ENCODE measurements at regions not wholly inside any gene's neighbourhood (a gene's known extent, or its start where the extent isn't known, plus 50 kb on each side); places are given as distances from the start of the nearest gene placed in this dataset.

- Mint-ChIP-seq H3K27me3 (ENCODE audit: unreplicated experiment) (no peaks in the 10 kb centered on the region), H3K36me3 (ENCODE audit: unreplicated experiment) (no peaks in the 10 kb centered on the region), H3K9me3 (ENCODE audit: unreplicated experiment) (no peaks in the 10 kb centered on the region), H3K4me3 (ENCODE audit: unreplicated experiment) (no peak overlapping the region), H3K4me1 (ENCODE audit: low read depth, unreplicated experiment) (no peaks in the 10 kb centered on the region), H3K27ac (ENCODE audit: unreplicated experiment) (no peak overlapping the region)
- no peak for DNase-seq
- TF ChIP-seq, protein P1, sequence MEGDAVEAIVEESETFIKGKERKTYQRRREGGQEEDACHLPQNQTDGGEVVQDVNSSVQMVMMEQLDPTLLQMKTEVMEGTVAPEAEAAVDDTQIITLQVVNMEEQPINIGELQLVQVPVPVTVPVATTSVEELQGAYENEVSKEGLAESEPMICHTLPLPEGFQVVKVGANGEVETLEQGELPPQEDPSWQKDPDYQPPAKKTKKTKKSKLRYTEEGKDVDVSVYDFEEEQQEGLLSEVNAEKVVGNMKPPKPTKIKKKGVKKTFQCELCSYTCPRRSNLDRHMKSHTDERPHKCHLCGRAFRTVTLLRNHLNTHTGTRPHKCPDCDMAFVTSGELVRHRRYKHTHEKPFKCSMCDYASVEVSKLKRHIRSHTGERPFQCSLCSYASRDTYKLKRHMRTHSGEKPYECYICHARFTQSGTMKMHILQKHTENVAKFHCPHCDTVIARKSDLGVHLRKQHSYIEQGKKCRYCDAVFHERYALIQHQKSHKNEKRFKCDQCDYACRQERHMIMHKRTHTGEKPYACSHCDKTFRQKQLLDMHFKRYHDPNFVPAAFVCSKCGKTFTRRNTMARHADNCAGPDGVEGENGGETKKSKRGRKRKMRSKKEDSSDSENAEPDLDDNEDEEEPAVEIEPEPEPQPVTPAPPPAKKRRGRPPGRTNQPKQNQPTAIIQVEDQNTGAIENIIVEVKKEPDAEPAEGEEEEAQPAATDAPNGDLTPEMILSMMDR (IDR thresholded peaks at IDR 0.05; ENCODE audit: partially characterized antibody, unreplicated experiment), result no peak
These were observed 136.4 kb downstream of the RPS29 start for GRCh38 chr14:49449749-49450148.

DNA sequence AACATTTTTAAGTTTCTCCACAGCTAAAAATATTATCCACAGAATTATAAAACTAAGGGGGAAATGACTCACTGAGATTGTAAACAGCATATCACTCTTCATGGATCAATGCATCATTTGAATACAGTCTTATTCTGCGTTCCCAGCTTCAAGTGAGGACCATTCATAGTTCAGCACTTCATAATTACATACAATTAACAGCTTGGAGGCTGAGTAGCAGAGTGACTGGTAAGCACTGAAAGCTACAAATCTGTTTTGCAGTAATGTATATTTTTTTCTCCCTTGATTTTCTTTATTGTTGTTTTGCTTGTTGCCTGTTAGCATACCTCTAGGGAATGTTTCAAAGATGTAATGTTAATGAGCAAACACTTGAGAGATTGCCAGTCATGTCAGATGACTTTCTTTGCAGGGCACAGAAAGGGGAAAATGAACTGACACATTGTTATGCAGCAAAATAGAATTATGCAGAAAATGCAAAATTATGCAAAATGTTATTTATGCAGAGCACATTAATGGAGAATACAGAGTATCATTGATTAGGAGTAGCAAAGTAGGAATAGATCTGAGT, 138.6 kb downstream of the RPS29 start:
- Mint-ChIP-seq H3K9me3 (ENCODE audit: unreplicated experiment) (no peaks in the 10 kb centered on the region), H3K4me3 (ENCODE audit: unreplicated experiment) (no peak overlapping the region), H3K27me3 (ENCODE audit: unreplicated experiment) (no peaks in the 10 kb centered on the region), H3K36me3 (ENCODE audit: unreplicated experiment) (no peaks in the 10 kb centered on the region), H3K27ac (ENCODE audit: unreplicated experiment) (no peak overlapping the region), H3K4me1 (ENCODE audit: low read depth, unreplicated experiment) (no peaks in the 10 kb centered on the region)
- no peak for DNase-seq
- TF ChIP-seq, protein P1 (IDR thresholded peaks at IDR 0.05; ENCODE audit: partially characterized antibody, unreplicated experiment), result no peak

DNA sequence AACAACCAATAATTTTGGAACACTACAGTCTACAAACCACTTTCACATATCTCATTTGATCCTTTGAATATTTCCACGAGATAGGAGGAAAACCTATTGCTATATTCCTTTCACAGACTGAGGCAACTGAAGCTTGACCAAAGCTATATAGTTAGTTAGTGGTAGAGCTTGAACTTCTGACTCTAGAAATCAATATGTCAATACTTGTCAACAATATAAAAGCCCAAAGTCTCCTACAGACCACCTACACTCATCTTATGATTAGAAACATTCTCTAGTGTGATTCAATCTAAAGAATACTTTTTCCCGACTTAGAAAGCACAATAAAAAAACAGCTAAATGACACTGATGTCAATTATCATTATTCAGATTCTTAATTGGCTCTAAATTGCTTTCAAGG, 139.4 kb downstream of the RPS29 start:
- no peak overlapping the region for H3K27ac Mint-ChIP-seq (ENCODE audit: unreplicated experiment)
- no peaks in the 10 kb centered on the region for H3K4me1 Mint-ChIP-seq (ENCODE audit: low read depth, unreplicated experiment)
- no peaks in the 10 kb centered on the region for H3K36me3 Mint-ChIP-seq (ENCODE audit: unreplicated experiment)
- no peaks in the 10 kb centered on the region for H3K27me3 Mint-ChIP-seq (ENCODE audit: unreplicated experiment)
- no peak for DNase-seq
- no peak overlapping the region for H3K4me3 Mint-ChIP-seq (ENCODE audit: unreplicated experiment)
- H3K9me3 Mint-ChIP-seq (ENCODE audit: unreplicated experiment), result no peaks in the 10 kb centered on the region
- TF ChIP-seq, protein P1 (IDR thresholded peaks at IDR 0.05; ENCODE audit: partially characterized antibody, unreplicated experiment), result no peak

DNA sequence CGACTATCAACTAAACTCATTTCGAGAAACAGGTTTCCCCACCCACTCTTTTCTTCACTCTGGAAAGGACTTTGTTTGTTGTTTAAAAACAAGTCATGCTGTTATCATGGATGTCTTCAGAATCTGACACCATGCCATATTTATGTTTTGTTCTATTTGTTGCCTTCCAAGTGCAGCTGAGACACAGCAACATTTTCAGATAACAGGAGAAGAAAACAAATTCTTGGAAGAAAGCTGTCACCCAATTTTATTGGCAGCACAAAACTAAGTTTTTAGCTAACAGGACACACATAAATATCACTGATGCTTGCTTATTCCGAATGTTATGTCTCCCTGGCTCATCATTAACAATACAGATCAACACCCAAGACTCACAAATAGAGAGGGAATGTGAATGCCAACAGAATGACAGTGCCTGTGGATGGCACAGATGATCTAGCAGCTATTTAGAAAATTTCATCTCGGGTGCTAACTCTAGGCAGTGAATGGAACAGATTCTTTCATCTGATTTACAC, 147.9 kb downstream of the RPS29 start:
- no peaks in the 10 kb centered on the region for H3K4me1 Mint-ChIP-seq (ENCODE audit: low read depth, unreplicated experiment)
- H3K36me3 Mint-ChIP-seq (ENCODE audit: unreplicated experiment), result no peaks in the 10 kb centered on the region
- no peak overlapping the region for H3K4me3 Mint-ChIP-seq (ENCODE audit: unreplicated experiment)
- no peak overlapping the region for H3K27ac Mint-ChIP-seq (ENCODE audit: unreplicated experiment)
- DNase-seq, result no peak
- TF ChIP-seq, protein P1 (IDR thresholded peaks at IDR 0.05; ENCODE audit: partially characterized antibody, unreplicated experiment), result no peak
- H3K27me3 Mint-ChIP-seq (ENCODE audit: unreplicated experiment), result no peaks in the 10 kb centered on the region
- peaks cover 2% of the 10 kb centered on the region for H3K9me3 Mint-ChIP-seq (ENCODE audit: unreplicated experiment)

DNA sequence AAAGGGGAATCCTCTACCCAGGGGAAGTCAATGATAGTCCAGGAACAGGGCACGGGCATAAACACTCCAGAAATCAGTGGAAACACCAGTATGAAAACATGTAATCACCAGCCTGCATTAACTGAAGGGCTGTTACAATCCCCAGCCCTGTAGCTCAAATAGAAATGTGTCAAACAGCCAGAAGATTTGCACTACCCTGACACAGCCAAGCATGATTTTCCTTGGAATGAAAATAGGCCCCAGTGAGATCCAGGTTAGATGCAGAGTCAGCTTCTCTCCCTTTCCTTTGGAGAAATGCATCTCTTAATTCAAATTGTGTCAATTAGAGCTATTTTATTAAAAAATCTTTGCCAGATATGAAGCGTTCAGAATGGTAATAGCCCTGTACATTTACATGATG, 158.1 kb downstream of the RPS29 start:
- Mint-ChIP-seq H3K27me3 (ENCODE audit: unreplicated experiment) (no peaks in the 10 kb centered on the region), H3K4me1 (ENCODE audit: low read depth, unreplicated experiment) (no peaks in the 10 kb centered on the region), H3K36me3 (ENCODE audit: unreplicated experiment) (peaks cover 14% of the 10 kb centered on the region), H3K27ac (ENCODE audit: unreplicated experiment) (no peak overlapping the region), H3K4me3 (ENCODE audit: unreplicated experiment) (no peak overlapping the region), H3K9me3 (ENCODE audit: unreplicated experiment) (peaks cover 2% of the 10 kb centered on the region)
- DNase-seq, result no peak
- TF ChIP-seq, protein P1 (IDR thresholded peaks at IDR 0.05; ENCODE audit: partially characterized antibody, unreplicated experiment), result no peak

Measured in glutamatergic neuron (in vitro differentiated cells).